GM12892 (cell line): ENCODE measurements at regions not wholly inside any gene's neighbourhood (a gene's known extent, or its start where the extent isn't known, plus 50 kb on each side); places are given as distances from the start of the nearest gene placed in this dataset.

Source experiments
- POLR2A ChIP-seq: IDR thresholded peaks from 2 replicates; pipeline ENCODE4 v1.6.1; 2011; ENCODE audit warnings: low read depth, low read length, control low read depth
- TAF1 ChIP-seq: IDR thresholded peaks from 2 replicates; pipeline ENCODE4 v1.6.1; 2011; ENCODE audit warnings: low read depth, mild to moderate bottlenecking, control low read depth, low read length, borderline replicate concordance

GRCh38 chrX:114134465-114134864 is 449.4 kb upstream of the HTR2C start:
- no peak for TF ChIP-seq TAF1
- no peak for TF ChIP-seq POLR2A
